Aorta (tissue), 5 donors: ENCODE measurements at regions not wholly inside any gene's neighbourhood (a gene's known extent, or its start where the extent isn't known, plus 50 kb on each side); places are given as distances from the start of the nearest gene placed in this dataset.
"Not testable (repeated sequence)": the region's sequence is repeated elsewhere in the genome, so short reads cannot be mapped to it uniquely, and the experiment has no call there.

Source experiments
- ATAC-seq: fragments of 200-7000 bp; cut with Tn5 transposase; one replicate; pipeline ENCODE4 v1.9.1; 2022; ENCODE audit warnings: moderate library complexity; ENCODE audit not compliant: low FRiP score
- DNase-seq, 2 donors: peaks; one replicate each; pipeline ENCODE4 v3.0.0-alpha.2; 2020
- H3K27ac ChIP-seq, 2 donors: one replicate each; pipeline ENCODE4 v1.5.1; 2013; ENCODE audit warnings: low read length in 2 of 2, mild to moderate bottlenecking in 2 of 2, moderate library complexity in 2 of 2, control low read depth in 1 of 2, inconsistent platforms in 1 of 2, low read depth in 1 of 2
- H3K27me3 ChIP-seq, 2 donors: one replicate each; pipeline ENCODE4 v1.6.1; 2013; ENCODE audit warnings: control low read depth in 1 of 2, low read length in 1 of 2, mild to moderate bottlenecking in 1 of 2, moderate library complexity in 1 of 2; ENCODE audit not compliant: insufficient read depth in 2 of 2, control insufficient read depth in 1 of 2
- H3K36me3 ChIP-seq, 2 donors: one replicate each; pipeline ENCODE4 v1.6.1; 2013; ENCODE audit warnings: control low read depth in 1 of 2, low read length in 1 of 2, mild to moderate bottlenecking in 1 of 2; ENCODE audit not compliant: insufficient read depth in 2 of 2, control insufficient read depth in 1 of 2
- H3K4me1 ChIP-seq, 2 donors: one replicate each; pipeline ENCODE4 v1.6.1; 2013; ENCODE audit warnings: low read length in 2 of 2, control low read depth in 1 of 2, mild to moderate bottlenecking in 1 of 2, moderate library complexity in 1 of 2; ENCODE audit not compliant: insufficient read depth in 2 of 2, control insufficient read depth in 1 of 2
- H3K4me3 ChIP-seq, 2 donors: one replicate each; pipeline ENCODE4 v1.5.1; 2013; ENCODE audit warnings: low read length in 2 of 2, control low read depth in 1 of 2, mild to moderate bottlenecking in 1 of 2
- H3K9me3 ChIP-seq: one replicate; pipeline ENCODE4 v1.6.1; 2013; ENCODE audit warnings: mild to moderate bottlenecking, low read length; ENCODE audit not compliant: control insufficient read depth
- WGBS, 2 donors: extraction: QIAGEN DNeasy Blood & Tissue Kit; methylation state at CpG; one replicate each; pipeline ENCODE4 v1.1.7; 2013; 5-methylcytosine and 5-hydroxymethylcytosine counted together
- intact Hi-C, 2 donors: fragments of 100-400 bp; cut with DNase I; formaldehyde crosslinking; loops; one replicate each; pipeline versions ENCODE4 v1.14.2 to v1.15.0; 2022
- donor health status: healthy with polysubstance abuse.
- donor health status: Bipolar disorder and iron deficiency.
- donor health status: DM: no; HTN: no; CAD: no.
- donor health status: DM: no; HTN: no; CAD: no.
- donor health status: DM: yes; HTN: yes; CAD: no.

GRCh38 chr1:187928288-187928687 is 1099.5 kb downstream of the PLA2G4A start:
- Histone ChIP-seq H3K4me1 (no peaks in the 10 kb centered on the region), H3K27me3 (no peaks in the 10 kb centered on the region), H3K4me3 (no peak overlapping the region), H3K27ac (no peak overlapping the region), H3K9me3 (no peaks in the 10 kb centered on the region), H3K36me3 (no peaks in the 10 kb centered on the region)
- intact Hi-C loops, result no loop called here
- DNase-seq, result no peak
- ATAC-seq, result no peak
- 23 to 34% methylated on average over 4 of the region's 4 CpGs for WGBS, 2 donors

- no peak overlapping the region for H3K27ac ChIP-seq
- 38 to 54% methylated on average over 2 of the region's 2 CpGs for WGBS, 2 donors
- H3K4me1 ChIP-seq, result no peaks in the 10 kb centered on the region
- H3K27me3 ChIP-seq, result no peaks in the 10 kb centered on the region
- intact Hi-C loops, result no loop called here
- DNase-seq (no peak), ATAC-seq (no peak)
- no peaks in the 10 kb centered on the region for H3K36me3 ChIP-seq
- no peaks in the 10 kb centered on the region for H3K9me3 ChIP-seq
- H3K4me3 ChIP-seq, result no peak overlapping the region
Measured at GRCh38 chr1:187928696-187929095, 1099.9 kb downstream of the PLA2G4A start.

- intact Hi-C loops, result no loop called here
- WGBS, 2 donors, result 56 to 65% methylated on average over 7 of the region's 7 CpGs
- H3K4me3 ChIP-seq, result no peak overlapping the region
- no peak for ATAC-seq
- no peaks in the 10 kb centered on the region for H3K27me3 ChIP-seq
- H3K36me3 ChIP-seq, result no peaks in the 10 kb centered on the region
- no peaks in the 10 kb centered on the region for H3K9me3 ChIP-seq
- no peak overlapping the region for H3K27ac ChIP-seq
- no peaks in the 10 kb centered on the region for H3K4me1 ChIP-seq
- DNase-seq, result no peak
Measured at GRCh38 chr1:187931776-187932175, 1103.0 kb downstream of the PLA2G4A start.

- Histone ChIP-seq H3K4me1 (no peaks in the 10 kb centered on the region), H3K9me3 (no peaks in the 10 kb centered on the region), H3K4me3 (no peak overlapping the region), H3K27ac (no peak overlapping the region), H3K36me3 (no peaks in the 10 kb centered on the region), H3K27me3 (no peaks in the 10 kb centered on the region)
- DNase-seq, result no peak
- intact Hi-C loops, result no loop called here
- WGBS, 2 donors, result 87 to 91% methylated on average over 3 of the region's 3 CpGs
- ATAC-seq, result no peak
Measured at GRCh38 chr1:187933562-187934419, 1105.0 kb downstream of the PLA2G4A start.

- no peaks in the 10 kb centered on the region for H3K27me3 ChIP-seq
- DNase-seq (no peak), ATAC-seq (no peak)
- 63 to 67% methylated on average over 1 of the region's 1 CpG for WGBS, 2 donors
- no peak overlapping the region for H3K27ac ChIP-seq
- no peaks in the 10 kb centered on the region for H3K36me3 ChIP-seq
- no peak overlapping the region for H3K4me3 ChIP-seq
- H3K4me1 ChIP-seq, result no peaks in the 10 kb centered on the region
- intact Hi-C loops, result no loop called here
- H3K9me3 ChIP-seq, result no peaks in the 10 kb centered on the region
Measured at GRCh38 chr1:187936667-187937066, 1107.9 kb downstream of the PLA2G4A start.

GRCh38 chr1:187938092-187938491 is 1109.3 kb downstream of the PLA2G4A start:
- no peak for ATAC-seq
- H3K9me3 ChIP-seq, result no peaks in the 10 kb centered on the region
- H3K27ac ChIP-seq, result no peak overlapping the region
- 71 to 74% methylated on average over 2 of the region's 2 CpGs for WGBS, 2 donors
- no peaks in the 10 kb centered on the region for H3K4me1 ChIP-seq
- H3K27me3 ChIP-seq, result no peaks in the 10 kb centered on the region
- intact Hi-C loops, result no loop called here
- no peak for DNase-seq
- H3K36me3 ChIP-seq, result no peaks in the 10 kb centered on the region
- no peak overlapping the region for H3K4me3 ChIP-seq

- DNase-seq (no peak), ATAC-seq (no peak)
- Histone ChIP-seq H3K36me3 (no peaks in the 10 kb centered on the region), H3K9me3 (no peaks in the 10 kb centered on the region), H3K27me3 (no peaks in the 10 kb centered on the region), H3K4me3 (no peak overlapping the region), H3K4me1 (no peaks in the 10 kb centered on the region), H3K27ac (no peak overlapping the region)
- intact Hi-C loops, result no loop called here
- 93 to 94% methylated on average over 4 of the region's 4 CpGs for WGBS, 2 donors
Measured at GRCh38 chr1:187942986-187943385, 1114.2 kb downstream of the PLA2G4A start.

GRCh38 chr1:187943606-187944403 is 1115.1 kb downstream of the PLA2G4A start:
- Histone ChIP-seq H3K27me3 (no peaks in the 10 kb centered on the region), H3K4me3 (no peak overlapping the region), H3K36me3 (no peaks in the 10 kb centered on the region), H3K9me3 (no peaks in the 10 kb centered on the region), H3K4me1 (no peaks in the 10 kb centered on the region), H3K27ac (no peak overlapping the region)
- no peak for ATAC-seq
- 63 to 64% methylated on average over 2 of the region's 2 CpGs for WGBS, 2 donors
- intact Hi-C loops, result no loop called here
- no peak for DNase-seq

GRCh38 chr1:187946661-187947060 is 1117.9 kb downstream of the PLA2G4A start:
- H3K4me3 ChIP-seq, H3K27ac ChIP-seq, ATAC-seq, intact Hi-C loops, H3K9me3 ChIP-seq, H3K27me3 ChIP-seq, H3K4me1 ChIP-seq, DNase-seq, H3K36me3 ChIP-seq: not testable (repeated sequence)
- 82 to 88% methylated on average over 3 of the region's 3 CpGs for WGBS, 2 donors
